ENCODE measurements at regions not wholly inside any gene's neighbourhood (a gene's known extent, or its start where the extent isn't known, plus 50 kb on each side); places are given as distances from the start of the nearest gene placed in this dataset.
"Not testable (repeated sequence)": the region's sequence is repeated elsewhere in the genome, so short reads cannot be mapped to it uniquely, and the experiment has no call there.

GRCh38 chr17:72175787-72176515 lies 55.1 kb downstream of the SOX9 start:
- DNase-seq (ENCODE audit: low spot score), result no peak

- no peak for DNase-seq (ENCODE audit: low spot score)
Measured at GRCh38 chr17:72176516-72176851, 55.7 kb downstream of the SOX9 start.

- no peak for DNase-seq (ENCODE audit: low spot score)
Measured at GRCh38 chr17:72176951-72177660, 56.3 kb downstream of the SOX9 start.

GRCh38 chr17:72177738-72178137 lies 56.9 kb downstream of the SOX9 start:
- DNase-seq (ENCODE audit: low spot score), result no peak

GRCh38 chr17:72182371-72182873 lies 61.6 kb downstream of the SOX9 start:
- no peak for DNase-seq (ENCODE audit: low spot score)

GRCh38 chr17:72183194-72183685 lies 62.4 kb downstream of the SOX9 start:
- no peak for DNase-seq (ENCODE audit: low spot score)

GRCh38 chr17:72184805-72185204 lies 64.0 kb downstream of the SOX9 start:
- DNase-seq (ENCODE audit: low spot score), result no peak

- DNase-seq (ENCODE audit: low spot score), result no peak
Measured at GRCh38 chr17:72185564-72185963, 64.7 kb downstream of the SOX9 start.

GRCh38 chr17:72187556-72187955 lies 66.7 kb downstream of the SOX9 start:
- DNase-seq (ENCODE audit: low spot score), result no peak

- DNase-seq (ENCODE audit: low spot score), result no peak
Measured at GRCh38 chr17:72188801-72189200, 68.0 kb downstream of the SOX9 start.

- DNase-seq (ENCODE audit: low spot score), result no peak
Measured at GRCh38 chr17:72189768-72190593, 69.2 kb downstream of the SOX9 start.

- no peak for DNase-seq (ENCODE audit: low spot score)
Measured at GRCh38 chr17:72191356-72191755, 70.5 kb downstream of the SOX9 start.

- DNase-seq (ENCODE audit: low spot score), result no peak
Measured at GRCh38 chr17:72191921-72192799, 71.3 kb downstream of the SOX9 start.

GRCh38 chr17:72192800-72193192 lies 72.0 kb downstream of the SOX9 start:
- no peak for DNase-seq (ENCODE audit: low spot score)

- no peak for DNase-seq (ENCODE audit: low spot score)
Measured at GRCh38 chr17:72193391-72194106, 72.7 kb downstream of the SOX9 start.

- not testable (repeated sequence) for DNase-seq (ENCODE audit: low spot score)
Measured at GRCh38 chr17:72194107-72194440, 73.3 kb downstream of the SOX9 start.

- DNase-seq (ENCODE audit: low spot score), result no peak
Measured at GRCh38 chr17:72199256-72199655, 78.4 kb downstream of the SOX9 start.

GRCh38 chr17:72204742-72205141 lies 83.9 kb downstream of the SOX9 start:
- no peak for DNase-seq (ENCODE audit: low spot score)

- DNase-seq (ENCODE audit: low spot score), result no peak
Measured at GRCh38 chr17:72205357-72205756, 84.5 kb downstream of the SOX9 start.

GRCh38 chr17:72205822-72206221 lies 85.0 kb downstream of the SOX9 start:
- DNase-seq (ENCODE audit: low spot score), result no peak

- no peak for DNase-seq (ENCODE audit: low spot score)
Measured at GRCh38 chr17:72206376-72206775, 85.6 kb downstream of the SOX9 start.
